Transverse colon (tissue), 4 donors: ENCODE measurements at regions not wholly inside any gene's neighbourhood (a gene's known extent, or its start where the extent isn't known, plus 50 kb on each side); places are given as distances from the start of the nearest gene placed in this dataset.

Experiments used
- DNase-seq: peaks from one replicate; pipeline ENCODE4 v3.0.0-alpha.2; 2019
- H3K27ac ChIP-seq, 4 donors: fragments of 200-600 bp; sonication (generic); 2 replicates each; pipeline ENCODE4 v1.5.1; 2016 to 2018; ENCODE audit warnings: inconsistent platforms in 4 of 4
- H3K27me3 ChIP-seq: fragments of 200-600 bp; sonication (generic); 2 replicates; pipeline ENCODE4 v1.5.1; 2017; ENCODE audit warnings: inconsistent platforms
- H3K36me3 ChIP-seq, 4 donors: fragments of 200-600 bp; sonication (generic); 2 replicates each; pipeline ENCODE4 v1.5.1; 2017 to 2019; ENCODE audit warnings: inconsistent platforms in 4 of 4
- H3K4me1 ChIP-seq, 4 donors: fragments of 200-600 bp; sonication (generic); 2 replicates each; pipeline ENCODE4 v1.5.1; 2017 to 2020; ENCODE audit warnings: inconsistent platforms in 4 of 4
- H3K4me3 ChIP-seq, 4 donors: fragments of 200-600 bp; sonication (generic); 1 replicate in 1 of 4; 2 replicates in 3 of 4; pipeline versions ENCODE4 v1.5.1 to v1.6.1; 2017 to 2019; ENCODE audit warnings: inconsistent platforms in 4 of 4
- H3K9me3 ChIP-seq, 2 donors: fragments of 200-600 bp; sonication (generic); 2 replicates each; pipeline ENCODE4 v1.5.1; 2017 to 2019; ENCODE audit warnings: inconsistent platforms in 2 of 2
- CTCF ChIP-seq, 5 experiments: fragments of 200-600 bp in 3 of 5; fragments of 450-650 bp in 2 of 5; sonication (generic) in 3 of 5; IDR thresholded peaks; 1 replicate in 2 of 5; 2 replicates in 3 of 5; pipeline ENCODE4 v1.5.1; 2016 to 2017; ENCODE audit warnings: antibody characterized with exemption in 5 of 5, inconsistent platforms in 3 of 5, mild to moderate bottlenecking in 2 of 5, moderate library complexity in 1 of 5
- EP300 ChIP-seq: sonication (generic); formaldehyde crosslinking; IDR thresholded peaks from one replicate; pipeline ENCODE4 v1.6.1; 2017; ENCODE audit warnings: antibody characterized with exemption, low read depth
- POLR2A ChIP-seq: fragments of 450-650 bp; IDR thresholded peaks from one replicate; pipeline ENCODE4 v1.6.1; 2016; ENCODE audit warnings: antibody characterized with exemption, mild to moderate bottlenecking, moderate library complexity
- POLR2AphosphoS5 ChIP-seq, 3 donors: sonication (generic); formaldehyde crosslinking; IDR thresholded peaks; one replicate each; pipeline ENCODE4 v1.6.1; 2016; ENCODE audit warnings: antibody characterized with exemption in 3 of 3
- WGBS, 2 donors: methylation state at CpG; one replicate each; pipeline ENCODE4 v1.1.5; 2018; ENCODE audit warnings: low coverage in 1 of 2; 5-methylcytosine and 5-hydroxymethylcytosine counted together
- in situ Hi-C, 4 donors: fragments of 200-750 bp; cut with MboI; loops; one replicate each; pipeline versions ENCODE4 v1.15.0 to v1.15.1; 2017; ENCODE audit warnings: low sequenced_read_pairs in 3 of 4, low pct_ligation_motif_present in 1 of 4, low pct_unique_long_range_greater_than_20kb in 1 of 4
- intact Hi-C: fragments of 100-400 bp; cut with DNase I; formaldehyde crosslinking; loops from one replicate; pipeline ENCODE4 v1.15.1; 2023; ENCODE audit warnings: low total_unique reads

GRCh38 chr14:38850664-38851063 is 252.4 kb downstream of the SEC23A start:
- intact Hi-C loops (no loop called here), in situ Hi-C loops (loop anchor here in 1 of 4 donors (25.0 kb wide), 1 partner anchor 963 kb away; no protein-coding TSS in a partner anchor)
- peaks cover 0 to 6% (median 0%) of the 10 kb centered on the region in 4 donors for H3K4me1 ChIP-seq
- no peaks in the 10 kb centered on the region for H3K36me3 ChIP-seq
- H3K27me3 ChIP-seq: no peaks in the 10 kb centered on the region
- DNase-seq: no peak
- no peaks in the 10 kb centered on the region for H3K9me3 ChIP-seq
- TF ChIP-seq EP300 (no peak), CTCF (IDR thresholded peaks at IDR 0.05) (no peak), POLR2A (no peak), POLR2AphosphoS5 (IDR thresholded peaks at IDR 0.05) (no peak)
- 88 to 92% methylated on average over 1 of the region's 1 CpG for WGBS, 2 donors
- no peak overlapping the region for H3K27ac ChIP-seq
- no peak overlapping the region for H3K4me3 ChIP-seq

GRCh38 chr14:38848243-38848935 is 254.6 kb downstream of the SEC23A start:
- intact Hi-C loops (no loop called here), in situ Hi-C loops (no loop called here)
- TF ChIP-seq POLR2AphosphoS5 (IDR thresholded peaks at IDR 0.05) (no peak), POLR2A (no peak), EP300 (no peak), CTCF (IDR thresholded peaks at IDR 0.05) (no peak)
- Histone ChIP-seq H3K4me1 (peaks cover 0 to 19% (median 5%) of the 10 kb centered on the region in 4 donors), H3K36me3 (no peaks in the 10 kb centered on the region), H3K27ac (no peak overlapping the region), H3K9me3 (no peaks in the 10 kb centered on the region), H3K4me3 (no peak overlapping the region), H3K27me3 (no peaks in the 10 kb centered on the region)
- no peak for DNase-seq
- WGBS, 2 donors: 59 to 82% methylated on average over 1 to 2 of the region's 2 CpGs

- Histone ChIP-seq H3K27ac (no peak overlapping the region), H3K27me3 (no peaks in the 10 kb centered on the region), H3K4me1 (peaks cover 0 to 29% (median 5%) of the 10 kb centered on the region in 4 donors), H3K36me3 (no peaks in the 10 kb centered on the region), H3K4me3 (no peak overlapping the region), H3K9me3 (no peaks in the 10 kb centered on the region)
- in situ Hi-C loops (no loop called here), intact Hi-C loops (no loop called here)
- WGBS, 2 donors: 46 to 72% methylated on average over 2 to 3 of the region's 3 CpGs
- DNase-seq: no peak
- no peak for TF ChIP-seq POLR2A
- no peak for TF ChIP-seq EP300
- TF ChIP-seq CTCF (IDR thresholded peaks at IDR 0.05): no peak
- TF ChIP-seq POLR2AphosphoS5 (IDR thresholded peaks at IDR 0.05): no peak
Measured at GRCh38 chr14:38847161-38847560, 255.9 kb downstream of the SEC23A start.

GRCh38 chr14:38839694-38840365 is 263.2 kb downstream of the SEC23A start:
- no peak for DNase-seq
- Histone ChIP-seq H3K27ac (peak overlapping the region; percentile 40 to 61 (median 51)), H3K27me3 (no peaks in the 10 kb centered on the region), H3K9me3 (no peaks in the 10 kb centered on the region), H3K4me3 (no peak overlapping the region), H3K36me3 (no peaks in the 10 kb centered on the region), H3K4me1 (peaks cover 0 to 52% (median 20%) of the 10 kb centered on the region in 4 donors)
- no peak for TF ChIP-seq CTCF (IDR thresholded peaks at IDR 0.05)
- TF ChIP-seq POLR2AphosphoS5 (IDR thresholded peaks at IDR 0.05): no peak
- TF ChIP-seq POLR2A: no peak
- no peak for TF ChIP-seq EP300
- in situ Hi-C loops (no loop called here), intact Hi-C loops (no loop called here)
- 26 to 28% methylated on average over 3 of the region's 3 CpGs for WGBS, 2 donors
